LHCN-M2 (cell line): ENCODE measurements at regions not wholly inside any gene's neighbourhood (a gene's known extent, or its start where the extent isn't known, plus 50 kb on each side); places are given as distances from the start of the nearest gene placed in this dataset.

Experiments
- DNase-seq: peaks from one replicate; pipeline ENCODE4 v3.0.0-alpha.2; 2012; ENCODE audit warnings: low read depth

DNA sequence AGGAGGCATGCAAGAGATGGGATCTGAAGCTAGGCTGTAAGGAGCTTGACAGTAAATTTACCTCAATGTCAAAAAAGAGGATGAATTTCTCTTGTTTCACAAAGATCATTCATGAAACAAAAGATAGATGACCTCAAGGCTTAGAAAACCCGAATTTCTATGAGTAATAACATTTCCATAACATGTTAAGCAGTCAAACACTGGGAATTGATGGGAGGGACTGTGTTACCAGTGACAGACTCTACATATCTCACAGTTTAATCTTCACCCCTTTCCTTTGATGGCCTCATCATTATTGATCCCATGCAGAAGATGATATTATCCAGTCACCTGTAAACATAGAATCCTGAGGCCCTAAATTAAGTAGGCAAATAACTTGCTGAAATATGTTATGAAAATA lies 53.5 kb upstream of the VGLL3 start:
- DNase-seq, result no peak

DNA sequence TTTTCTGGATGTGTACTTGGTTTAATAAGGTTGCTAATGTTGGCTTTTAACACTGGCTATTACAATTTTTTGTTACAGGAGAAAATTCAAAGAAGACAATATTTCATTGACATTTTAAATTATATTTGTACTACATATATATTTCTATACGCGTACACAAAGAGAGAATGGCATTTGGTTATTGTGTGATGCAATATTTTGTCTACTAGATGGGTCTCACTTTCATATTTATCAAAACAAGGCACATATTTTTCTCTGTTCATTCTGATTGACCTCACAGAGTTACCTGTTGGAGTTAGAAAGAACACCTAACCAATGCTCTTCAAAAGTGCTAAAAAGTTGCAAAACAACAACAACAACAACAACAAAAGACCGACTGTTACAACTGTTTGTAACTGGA lies 50.2 kb upstream of the VGLL3 start:
- DNase-seq, result no peak
